ENCODE measurements at regions not wholly inside any gene's neighbourhood (a gene's known extent, or its start where the extent isn't known, plus 50 kb on each side); places are given as distances from the start of the nearest gene placed in this dataset.

DNA sequence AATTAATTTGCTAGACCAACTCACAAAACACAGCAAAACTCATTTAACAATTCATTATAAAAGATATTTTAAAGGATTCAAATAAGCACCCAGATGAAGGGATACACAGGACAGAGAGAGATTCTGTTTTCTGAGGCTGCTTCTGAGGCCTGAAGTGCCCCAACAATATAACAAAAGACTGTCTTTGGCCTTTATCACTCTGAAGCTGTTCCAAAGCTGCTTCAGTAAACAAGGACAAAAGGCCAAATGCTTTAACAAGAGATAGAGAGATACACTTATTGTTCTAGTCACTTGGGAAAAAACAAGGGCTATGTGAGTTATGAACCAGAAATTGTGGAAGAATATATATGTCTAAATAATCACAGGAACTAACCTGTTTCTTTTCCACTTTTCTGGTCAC, 223.7 kb downstream of the CXCL12 start:
- POLR2A ChIA-PET = no interaction called here

GRCh38 chr10:44157574-44157973, 227.3 kb downstream of the CXCL12 start:
- H3K4me3 Mint-ChIP-seq = no peak overlapping the region
- DNase-seq = no peak
- H3K36me3 Mint-ChIP-seq = peaks cover 2% of the 10 kb centered on the region
- H3K27me3 Mint-ChIP-seq = peaks cover 4% of the 10 kb centered on the region
- intact Hi-C loops (cut with micrococcal nuclease) = no loop called here
- no peak overlapping the region for H3K27ac Mint-ChIP-seq
- no peaks in the 10 kb centered on the region for H3K4me1 Mint-ChIP-seq (ENCODE audit: low read depth)
- CTCF ChIA-PET = no interaction called here
- H3K9me3 Mint-ChIP-seq = peaks cover 2% of the 10 kb centered on the region
- POLR2A ChIA-PET = no interaction called here

More for the DNA sequence above, 223.7 kb downstream of the CXCL12 start:
- peaks cover 2% of the 10 kb centered on the region for H3K9me3 Mint-ChIP-seq
- H3K4me1 Mint-ChIP-seq (ENCODE audit: low read depth) = no peaks in the 10 kb centered on the region
- no peak overlapping the region for H3K4me3 Mint-ChIP-seq
- H3K27ac Mint-ChIP-seq = no peak overlapping the region
- H3K36me3 Mint-ChIP-seq = no peaks in the 10 kb centered on the region
- intact Hi-C loops (cut with micrococcal nuclease) = no loop called here
- CTCF ChIA-PET = no interaction called here
- H3K27me3 Mint-ChIP-seq = no peaks in the 10 kb centered on the region
- DNase-seq = no peak

GRCh38 chr10:44154956-44155355, 229.9 kb downstream of the CXCL12 start:
- Mint-ChIP-seq H3K4me3 (no peak overlapping the region), H3K36me3 (peaks cover 2% of the 10 kb centered on the region), H3K4me1 (ENCODE audit: low read depth) (no peaks in the 10 kb centered on the region), H3K27ac (no peak overlapping the region), H3K9me3 (peaks cover 6% of the 10 kb centered on the region), H3K27me3 (peaks cover 12% of the 10 kb centered on the region)
- ChIA-PET CTCF (no interaction called here), POLR2A (no interaction called here)
- intact Hi-C loops (cut with micrococcal nuclease) = no loop called here
- no peak for DNase-seq

GRCh38 chr10:44153918-44154670, 230.8 kb downstream of the CXCL12 start:
- DNase-seq = no peak
- no peaks in the 10 kb centered on the region for H3K4me1 Mint-ChIP-seq (ENCODE audit: low read depth)
- peaks cover 14% of the 10 kb centered on the region for H3K27me3 Mint-ChIP-seq
- CTCF ChIA-PET = no interaction called here
- POLR2A ChIA-PET = no interaction called here
- H3K9me3 Mint-ChIP-seq = peaks cover 6% of the 10 kb centered on the region
- H3K4me3 Mint-ChIP-seq = no peak overlapping the region
- H3K36me3 Mint-ChIP-seq = peaks cover 2% of the 10 kb centered on the region
- intact Hi-C loops (cut with micrococcal nuclease) = no loop called here
- H3K27ac Mint-ChIP-seq = no peak overlapping the region

DNA sequence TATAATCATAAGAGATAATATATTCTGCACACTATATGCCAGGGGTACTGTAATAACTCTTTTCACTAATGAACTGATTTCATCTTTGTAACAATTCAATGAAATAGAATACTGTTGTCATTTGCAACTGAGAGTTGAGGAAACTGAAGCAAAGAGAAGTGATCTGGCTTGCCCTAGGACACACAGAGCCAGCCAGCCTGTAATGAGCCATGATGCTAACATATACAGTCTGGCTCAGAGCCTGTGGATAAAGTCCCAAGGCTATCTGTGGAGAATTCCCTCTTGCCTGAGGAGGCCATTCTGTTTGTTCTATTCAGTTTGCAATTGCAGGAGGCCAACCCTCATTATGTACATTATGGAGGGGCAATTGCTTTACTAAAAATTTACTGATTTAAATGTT, 241.3 kb downstream of the CXCL12 start:
- Mint-ChIP-seq H3K9me3 (peaks cover 9% of the 10 kb centered on the region), H3K4me3 (no peak overlapping the region), H3K4me1 (ENCODE audit: low read depth) (no peaks in the 10 kb centered on the region), H3K27ac (no peak overlapping the region), H3K36me3 (no peaks in the 10 kb centered on the region), H3K27me3 (no peaks in the 10 kb centered on the region)
- DNase-seq = no peak
- POLR2A ChIA-PET = no interaction called here
- CTCF ChIA-PET = no interaction called here
- intact Hi-C loops (cut with micrococcal nuclease) = no loop called here

- H3K36me3 Mint-ChIP-seq = no peaks in the 10 kb centered on the region
- peaks cover 2% of the 10 kb centered on the region for H3K27me3 Mint-ChIP-seq
- H3K27ac Mint-ChIP-seq = no peak overlapping the region
- ChIA-PET POLR2A (no interaction called here), CTCF (no interaction called here)
- intact Hi-C loops (cut with micrococcal nuclease) = no loop called here
- no peak for DNase-seq
- H3K9me3 Mint-ChIP-seq = no peaks in the 10 kb centered on the region
- no peaks in the 10 kb centered on the region for H3K4me1 Mint-ChIP-seq (ENCODE audit: low read depth)
- H3K4me3 Mint-ChIP-seq = no peak overlapping the region
These were observed 252.3 kb downstream of the CXCL12 start for GRCh38 chr10:44132361-44133289.

DNA sequence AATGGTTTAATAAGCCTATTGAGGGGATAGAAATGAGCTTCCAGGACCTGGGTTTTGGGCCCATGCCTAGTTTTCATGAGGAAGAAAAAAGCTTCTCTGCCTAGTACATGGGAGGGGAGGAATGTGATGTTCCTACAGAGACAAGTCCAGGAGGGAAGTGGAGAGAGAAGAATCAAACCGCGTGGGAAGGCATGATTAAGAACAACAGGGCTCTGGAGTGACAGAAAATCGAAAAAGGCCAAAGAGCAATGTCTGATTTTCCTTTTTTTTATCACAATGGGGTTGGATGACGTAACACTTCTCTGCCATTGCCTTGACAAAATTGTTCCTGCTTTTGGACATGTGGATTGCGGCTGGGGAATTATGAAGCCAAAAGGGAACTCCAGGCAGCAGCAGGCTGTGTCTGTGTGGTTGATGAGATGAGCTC, 258.6 kb downstream of the CXCL12 start:
- Mint-ChIP-seq H3K9me3 (no peaks in the 10 kb centered on the region), H3K27me3 (peaks cover 10% of the 10 kb centered on the region), H3K36me3 (no peaks in the 10 kb centered on the region), H3K4me1 (ENCODE audit: low read depth) (no peaks in the 10 kb centered on the region), H3K27ac (no peak overlapping the region), H3K4me3 (no peak overlapping the region)
- CTCF ChIA-PET = interaction anchor here (1.1 kb wide), 1 partner anchor 10 kb away, joined by 3 read pairs; no protein-coding TSS in a partner anchor
- intact Hi-C loops (cut with micrococcal nuclease) = loop anchor here (10.0 kb wide), 1 partner anchor 62 kb away; no protein-coding TSS in a partner anchor
- no peak for DNase-seq
- POLR2A ChIA-PET = no interaction called here

DNA sequence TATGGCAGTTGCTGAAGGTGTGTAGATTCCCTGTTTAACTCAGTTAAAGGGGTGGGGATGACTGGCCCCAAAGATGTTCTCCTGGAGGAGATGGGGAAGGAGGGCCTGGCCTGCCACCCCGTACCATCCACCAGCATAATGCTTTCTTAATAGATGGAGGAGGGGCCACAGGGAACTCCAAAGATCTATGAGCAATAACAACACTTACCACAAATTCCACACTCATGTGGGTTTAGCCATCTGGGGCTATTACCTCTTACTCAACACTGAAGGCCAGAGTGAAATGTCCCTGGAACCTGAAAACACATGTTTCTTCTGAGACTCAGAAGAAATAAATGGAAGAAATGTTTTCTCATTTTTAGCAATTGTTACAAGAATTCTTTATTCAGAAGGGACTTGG, 259.0 kb downstream of the CXCL12 start:
- Mint-ChIP-seq H3K27ac (no peak overlapping the region), H3K9me3 (no peaks in the 10 kb centered on the region), H3K4me3 (no peak overlapping the region), H3K4me1 (ENCODE audit: low read depth) (no peaks in the 10 kb centered on the region), H3K27me3 (peaks cover 12% of the 10 kb centered on the region), H3K36me3 (no peaks in the 10 kb centered on the region)
- intact Hi-C loops (cut with micrococcal nuclease) = loop anchor here (10.0 kb wide), 1 partner anchor 61 kb away; no protein-coding TSS in a partner anchor
- DNase-seq = no peak
- CTCF ChIA-PET = interaction anchor here (1.1 kb wide), 1 partner anchor 10 kb away, joined by 3 read pairs; no protein-coding TSS in a partner anchor
- POLR2A ChIA-PET = no interaction called here

GRCh38 chr10:44118500-44118899, 266.4 kb downstream of the CXCL12 start:
- intact Hi-C loops (cut with micrococcal nuclease) = no loop called here
- no peak overlapping the region for H3K4me3 Mint-ChIP-seq
- ChIA-PET CTCF (no interaction called here), POLR2A (no interaction called here)
- peaks cover 23% of the 10 kb centered on the region for H3K27me3 Mint-ChIP-seq
- H3K4me1 Mint-ChIP-seq (ENCODE audit: low read depth) = no peaks in the 10 kb centered on the region
- DNase-seq = no peak
- no peak overlapping the region for H3K27ac Mint-ChIP-seq
- no peaks in the 10 kb centered on the region for H3K36me3 Mint-ChIP-seq
- H3K9me3 Mint-ChIP-seq = no peaks in the 10 kb centered on the region

DNA sequence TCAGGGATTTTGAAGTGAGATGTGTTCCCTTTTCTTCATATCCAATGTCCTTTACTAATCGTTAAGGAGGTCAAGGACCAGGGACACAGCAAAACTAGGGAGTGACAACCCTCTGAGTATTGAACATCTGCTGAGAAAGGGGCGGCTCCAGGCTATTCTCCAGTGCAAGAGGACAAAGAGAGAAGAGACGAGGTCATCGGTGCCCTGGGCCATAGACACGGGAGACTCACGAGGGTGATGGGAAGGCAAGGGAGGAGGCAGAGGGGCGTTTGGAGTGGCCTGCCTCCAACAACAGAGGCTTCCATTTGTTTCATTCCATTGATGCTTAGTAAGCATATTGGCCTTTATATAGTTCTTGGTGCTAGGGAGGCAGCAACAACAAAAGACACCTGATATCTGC, 268.4 kb downstream of the CXCL12 start:
- peaks cover 27% of the 10 kb centered on the region for H3K27me3 Mint-ChIP-seq
- no peaks in the 10 kb centered on the region for H3K4me1 Mint-ChIP-seq (ENCODE audit: low read depth)
- intact Hi-C loops (cut with micrococcal nuclease) = no loop called here
- CTCF ChIA-PET = no interaction called here
- no peak overlapping the region for H3K4me3 Mint-ChIP-seq
- POLR2A ChIA-PET = no interaction called here
- H3K9me3 Mint-ChIP-seq = no peaks in the 10 kb centered on the region
- no peak for DNase-seq
- H3K27ac Mint-ChIP-seq = no peak overlapping the region
- no peaks in the 10 kb centered on the region for H3K36me3 Mint-ChIP-seq

GRCh38 chr10:44115516-44115915, 269.4 kb downstream of the CXCL12 start:
- no peak for DNase-seq
- peaks cover 25% of the 10 kb centered on the region for H3K27me3 Mint-ChIP-seq
- CTCF ChIA-PET = interaction anchor here (0.8 kb wide), 1 partner anchor 426 kb away, joined by 3 read pairs; no protein-coding TSS in a partner anchor
- POLR2A ChIA-PET = no interaction called here
- H3K4me1 Mint-ChIP-seq (ENCODE audit: low read depth) = no peaks in the 10 kb centered on the region
- intact Hi-C loops (cut with micrococcal nuclease) = no loop called here
- no peak overlapping the region for H3K4me3 Mint-ChIP-seq
- no peak overlapping the region for H3K27ac Mint-ChIP-seq
- H3K9me3 Mint-ChIP-seq = no peaks in the 10 kb centered on the region
- H3K36me3 Mint-ChIP-seq = no peaks in the 10 kb centered on the region

- Mint-ChIP-seq H3K9me3 (no peaks in the 10 kb centered on the region), H3K27ac (no peak overlapping the region), H3K4me1 (ENCODE audit: low read depth) (no peaks in the 10 kb centered on the region), H3K4me3 (no peak overlapping the region), H3K36me3 (no peaks in the 10 kb centered on the region), H3K27me3 (peaks cover 25% of the 10 kb centered on the region)
- DNase-seq = no peak
- ChIA-PET POLR2A (no interaction called here), CTCF (no interaction called here)
- intact Hi-C loops (cut with micrococcal nuclease) = no loop called here
These were observed 270.5 kb downstream of the CXCL12 start for GRCh38 chr10:44114441-44114840.
